T-helper 1 cell (primary cell): ENCODE measurements at regions not wholly inside any gene's neighbourhood (a gene's known extent, or its start where the extent isn't known, plus 50 kb on each side); places are given as distances from the start of the nearest gene placed in this dataset.
"Not testable (repeated sequence)": the region's sequence is repeated elsewhere in the genome, so short reads cannot be mapped to it uniquely, and the experiment has no call there.

Experiments
- DNase-seq, 5 donors: peaks; one replicate each; pipeline ENCODE4 v3.0.0-alpha.2; 2012 to 2020

DNA sequence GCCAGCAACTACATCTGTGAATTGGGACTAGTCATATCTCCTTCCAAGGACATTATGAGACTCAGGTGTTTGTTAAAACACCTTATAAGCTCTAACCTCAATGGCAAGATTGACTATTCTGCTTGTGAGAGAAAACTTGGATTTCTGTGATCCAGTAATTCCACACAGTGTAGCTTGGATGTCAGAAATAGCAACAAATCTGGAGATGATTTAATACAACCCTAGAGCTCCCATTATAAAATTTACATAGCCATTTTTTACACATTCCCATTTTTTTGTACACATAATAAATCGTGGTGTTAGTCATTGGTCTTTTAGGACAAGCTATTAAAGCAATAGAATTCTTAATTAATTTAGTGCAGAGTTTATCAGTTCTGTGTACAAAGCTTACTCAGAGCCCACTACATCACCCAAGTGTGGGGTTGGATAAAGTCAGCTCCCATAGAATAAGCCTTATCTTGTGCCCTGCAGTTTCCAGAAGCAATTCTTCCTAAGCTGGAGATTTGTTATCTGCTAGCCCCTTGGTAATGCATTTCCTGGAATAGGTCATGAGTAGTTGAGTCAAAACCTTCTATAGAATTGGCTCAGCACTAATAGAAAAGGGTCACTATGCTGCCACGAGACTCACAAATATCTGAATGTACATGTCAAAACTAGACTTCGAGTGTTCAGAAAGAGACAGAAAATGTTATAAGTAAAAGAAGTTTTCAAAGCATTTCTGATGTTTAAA is 434.0 kb upstream of the RUNX1 start:
- peak in 1 of 5 donors; percentile 51 for DNase-seq

DNA sequence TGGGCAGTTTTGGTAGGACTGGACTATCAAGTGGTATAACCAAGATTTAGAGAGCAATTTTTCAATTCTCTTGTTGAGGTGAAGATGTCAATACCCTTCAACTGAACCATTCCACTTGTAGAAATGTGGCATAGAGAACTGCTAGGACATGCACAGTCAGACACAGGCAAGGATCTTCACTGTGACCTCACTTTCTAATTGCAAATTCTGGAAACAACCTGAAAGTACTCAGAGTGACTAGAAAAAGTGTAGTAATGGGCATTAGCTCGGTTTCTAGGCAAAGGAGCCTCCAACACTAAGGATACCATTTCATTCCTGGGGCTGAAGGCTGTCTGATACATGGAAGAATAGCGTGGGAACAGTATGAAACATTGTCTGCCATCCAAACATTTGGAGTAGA is 433.0 kb upstream of the RUNX1 start:
- DNase-seq = no peak

DNA sequence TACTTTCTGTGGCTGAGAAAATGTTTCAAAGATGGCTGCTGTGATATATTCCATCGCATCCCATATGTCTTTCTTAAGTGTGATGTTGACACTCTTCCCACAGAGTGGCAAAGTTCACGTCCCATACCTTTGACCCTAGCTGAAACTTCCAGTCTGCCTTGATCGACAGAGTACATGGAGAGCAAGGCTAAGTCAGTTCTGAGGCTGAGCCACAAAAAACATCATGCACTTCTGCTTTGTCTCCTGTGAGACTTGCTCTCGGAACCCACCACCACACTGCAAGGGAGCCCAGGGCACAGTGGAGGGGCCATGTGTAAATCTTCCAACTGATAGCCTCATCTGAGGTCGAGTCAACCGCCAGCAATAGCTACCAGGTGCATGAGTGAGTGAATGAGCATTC is 431.9 kb upstream of the RUNX1 start:
- no peak for DNase-seq

DNA sequence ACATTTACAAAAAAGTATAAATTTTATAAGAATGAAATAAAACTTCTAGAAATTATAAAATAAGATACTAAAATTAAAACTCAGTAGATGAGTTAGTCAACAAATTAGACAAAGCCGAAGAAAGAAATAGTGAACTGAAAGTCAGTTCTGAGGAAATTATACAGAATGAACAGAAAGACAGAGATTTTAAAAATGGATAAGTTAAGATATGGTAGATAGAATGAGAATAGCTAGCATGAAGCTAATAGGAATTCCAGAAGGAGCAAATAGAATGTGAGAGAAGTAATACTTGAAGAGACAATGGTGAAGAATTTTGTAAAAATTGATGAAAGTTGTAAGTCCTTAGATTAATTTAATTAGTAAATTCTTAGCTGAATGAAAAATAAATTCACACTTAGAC is 430.4 kb upstream of the RUNX1 start:
- no peak for DNase-seq

DNA sequence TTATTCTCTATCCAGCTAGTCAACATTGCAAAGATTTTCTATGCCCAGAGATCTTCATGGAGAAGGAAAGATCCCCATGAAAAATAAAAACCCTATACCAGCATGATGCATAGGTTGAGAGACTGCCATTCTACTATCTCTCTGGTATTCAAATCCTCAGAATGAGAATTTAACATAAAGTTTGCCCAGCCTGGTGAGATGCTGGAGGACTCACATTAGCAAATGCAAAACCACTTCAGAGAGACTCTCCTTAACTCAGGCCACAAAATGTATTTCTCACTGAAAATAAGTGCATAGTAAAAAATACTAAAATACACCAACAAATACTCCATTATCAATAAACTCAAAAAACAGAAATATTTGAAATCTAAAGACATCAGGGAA is 430.0 kb upstream of the RUNX1 start:
- no peak for DNase-seq

DNA sequence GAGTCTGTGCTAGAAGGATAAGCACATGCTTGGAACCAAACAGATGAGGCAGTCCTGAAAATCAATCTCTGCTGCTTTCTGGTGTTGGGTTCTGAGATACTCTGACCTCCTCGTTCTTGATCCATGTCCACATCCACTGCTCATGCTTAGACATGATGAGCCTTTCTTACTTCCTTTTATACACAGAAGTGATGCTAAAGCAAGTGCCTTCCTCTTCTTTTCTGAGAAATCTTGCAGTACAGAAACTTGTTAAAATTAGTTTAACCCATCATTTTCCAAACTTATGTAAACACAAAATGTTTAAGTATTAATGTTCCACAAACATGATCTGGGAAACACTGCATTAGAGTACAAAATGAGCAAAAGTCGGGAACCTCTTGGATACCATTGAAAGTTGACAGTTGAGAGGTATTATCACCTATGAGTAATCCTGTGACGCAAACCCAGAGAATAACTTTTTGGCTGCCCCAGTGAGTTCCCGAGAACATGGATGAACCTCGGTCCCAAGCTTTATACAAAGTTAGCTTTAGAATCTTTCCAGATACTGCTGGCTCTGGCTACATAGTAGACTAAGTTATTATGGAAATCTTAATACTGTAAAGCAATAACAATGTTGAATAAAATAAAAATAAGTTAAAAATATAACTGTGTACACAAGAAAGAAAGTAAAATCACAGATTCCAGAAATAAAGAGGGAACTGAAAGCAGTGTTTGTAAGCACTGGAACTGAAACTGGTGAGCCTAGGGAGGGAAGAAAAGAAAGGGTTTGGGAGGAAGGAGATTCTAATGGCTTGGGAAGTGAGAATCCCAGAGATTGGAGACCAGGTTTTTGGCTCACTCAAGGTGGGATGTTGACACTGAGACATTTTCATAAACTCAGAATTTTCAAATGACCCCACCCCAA is 429.3 kb upstream of the RUNX1 start:
- DNase-seq = no peak

DNA sequence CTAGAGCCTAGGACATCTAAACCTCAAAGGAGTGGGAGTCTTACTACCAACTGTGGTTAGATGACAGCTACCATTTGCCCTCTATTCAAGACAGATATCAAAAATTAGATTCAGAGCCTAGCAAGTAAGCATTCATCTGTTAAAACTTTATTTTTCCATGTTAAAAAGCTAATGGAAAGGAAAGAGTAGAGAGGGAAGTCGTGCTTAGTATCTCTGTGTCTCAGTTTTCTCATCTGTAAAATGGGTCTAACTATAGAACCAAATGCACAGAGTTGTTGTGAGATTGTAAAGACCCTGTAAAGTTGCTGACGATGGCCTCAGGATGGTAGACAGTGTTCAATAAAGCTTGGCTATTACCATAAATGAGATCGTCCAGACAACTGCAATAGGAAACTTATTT is 428.5 kb upstream of the RUNX1 start:
- no peak for DNase-seq

DNA sequence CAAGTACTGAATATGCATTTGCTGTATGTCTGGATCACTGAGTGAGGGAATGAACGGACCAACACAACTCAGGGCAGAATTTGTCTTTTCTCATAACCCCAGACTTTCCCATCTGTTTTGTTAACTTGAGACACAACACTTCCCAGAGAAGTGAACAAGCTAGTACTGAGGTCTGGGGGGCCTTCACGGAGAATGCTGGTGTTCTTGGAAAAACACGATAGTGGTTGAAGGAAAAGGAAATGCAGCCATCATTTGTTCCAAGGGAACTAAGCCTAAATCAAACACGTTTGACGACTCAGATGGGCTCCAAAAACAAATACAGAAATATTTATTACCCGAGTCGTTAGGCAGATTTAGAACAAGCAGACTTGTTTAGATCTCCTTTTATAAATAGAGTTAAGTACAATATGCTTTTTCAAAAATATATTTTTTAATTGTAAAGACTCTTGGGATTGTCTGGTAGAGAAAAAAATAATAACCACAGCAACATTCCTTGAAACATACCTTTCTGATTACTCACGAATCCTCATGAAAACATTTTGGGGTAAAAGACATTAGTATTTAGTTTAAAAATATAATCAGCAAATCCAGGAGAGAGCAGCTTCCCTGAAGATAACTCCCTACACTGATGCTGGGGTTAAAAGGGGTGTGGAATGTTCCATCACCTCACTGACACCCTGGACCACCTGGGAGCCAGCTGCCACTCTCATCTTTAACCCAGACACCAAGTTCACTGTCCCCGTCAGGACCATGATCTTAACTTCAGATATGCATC is 427.7 kb upstream of the RUNX1 start:
- no peak for DNase-seq

DNA sequence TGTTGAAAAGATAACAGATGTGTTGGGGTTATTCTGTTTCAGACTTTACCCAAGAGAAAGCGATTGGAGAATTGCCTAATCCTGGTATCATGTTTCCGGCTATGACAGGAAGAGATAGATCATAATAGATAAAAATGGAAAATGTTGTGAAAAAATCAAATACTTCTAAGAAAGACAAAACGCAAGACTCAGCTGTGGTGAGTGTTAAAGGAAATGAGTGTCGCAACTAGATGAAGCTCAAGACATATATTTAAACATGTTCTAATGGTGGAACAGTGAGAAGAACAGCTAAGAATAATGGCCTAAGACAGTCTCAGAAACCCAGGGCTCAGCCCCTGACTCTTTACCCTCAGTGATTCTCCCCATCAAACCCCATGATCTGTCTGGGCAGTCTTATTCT is 426.7 kb upstream of the RUNX1 start:
- peak in 1 of 5 donors; percentile 71 for DNase-seq

DNA sequence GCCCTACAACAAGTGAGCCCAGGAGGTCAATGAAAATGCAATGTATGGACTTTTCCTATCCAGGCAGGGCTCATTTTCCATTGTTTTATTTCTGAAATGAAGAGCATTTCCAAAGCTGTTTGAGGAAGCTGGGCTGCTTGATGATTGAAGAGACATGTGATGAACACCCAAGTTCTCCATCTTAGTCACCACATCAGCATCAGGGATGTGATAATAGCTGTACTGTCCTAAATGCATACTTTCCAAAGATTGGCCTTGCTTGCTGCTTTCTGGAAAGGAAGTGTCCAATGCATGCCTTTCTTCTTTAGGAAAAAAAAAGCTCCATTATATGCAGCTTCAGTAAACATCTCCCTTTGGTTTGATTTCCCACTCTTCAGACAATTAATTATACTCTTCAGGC is 425.9 kb upstream of the RUNX1 start:
- no peak for DNase-seq

DNA sequence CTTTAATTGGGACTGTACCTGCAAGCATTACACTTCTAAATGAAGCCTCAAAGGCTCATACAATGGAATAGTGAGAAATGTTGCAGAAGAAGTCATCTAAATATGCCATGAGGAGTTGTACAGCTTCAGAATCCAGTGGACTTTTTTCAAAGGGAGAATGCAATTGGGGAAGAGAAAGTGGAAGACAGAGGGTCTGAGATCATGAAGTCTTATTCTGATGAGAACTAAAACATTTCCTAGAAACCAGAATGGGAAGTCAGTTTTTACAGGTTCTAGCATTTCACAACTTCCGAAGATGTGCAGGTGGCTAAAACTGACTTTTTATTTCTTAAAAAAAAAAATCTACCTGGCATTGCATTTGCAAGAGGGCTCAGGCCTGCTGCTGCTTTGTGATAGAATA is 424.4 kb upstream of the RUNX1 start:
- no peak for DNase-seq

DNA sequence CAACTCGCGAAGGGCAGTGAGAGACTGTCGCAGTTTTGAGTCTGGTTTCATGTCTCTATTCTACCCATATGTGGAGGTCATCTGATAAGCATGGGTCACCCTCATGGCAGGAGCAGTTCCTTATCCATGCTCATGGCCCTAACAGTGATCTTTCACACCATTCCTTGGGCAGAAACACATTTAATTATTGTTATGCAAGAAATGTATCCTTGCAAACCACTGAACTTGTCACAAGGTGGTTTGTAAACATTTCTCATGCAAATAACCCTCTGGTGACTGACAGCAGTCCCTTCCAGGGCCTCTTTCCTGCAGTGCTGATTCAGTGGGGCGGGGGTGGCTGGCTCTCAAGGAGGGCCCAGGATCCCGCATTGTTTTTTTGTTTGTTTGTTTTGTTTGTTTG is 421.4 kb upstream of the RUNX1 start:
- DNase-seq = no peak

DNA sequence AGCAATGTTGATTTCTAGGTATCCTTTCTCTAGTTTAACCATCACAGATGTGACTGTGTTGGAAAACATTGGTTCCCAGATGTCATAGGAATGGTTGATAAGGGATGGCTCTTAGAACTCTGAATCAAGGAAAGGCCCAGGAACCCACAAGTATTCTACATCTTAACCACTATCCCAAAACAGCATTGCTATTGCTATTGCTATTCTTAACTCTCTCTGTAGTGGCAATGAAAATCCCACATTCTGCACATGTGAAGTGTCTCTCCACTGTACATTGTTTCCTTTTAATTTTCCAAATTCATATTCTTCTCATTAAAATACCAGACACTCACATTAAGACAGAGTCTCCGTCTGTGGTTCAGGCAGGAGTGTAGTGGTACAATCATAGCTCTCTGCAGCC is 420.4 kb upstream of the RUNX1 start:
- DNase-seq = no peak

DNA sequence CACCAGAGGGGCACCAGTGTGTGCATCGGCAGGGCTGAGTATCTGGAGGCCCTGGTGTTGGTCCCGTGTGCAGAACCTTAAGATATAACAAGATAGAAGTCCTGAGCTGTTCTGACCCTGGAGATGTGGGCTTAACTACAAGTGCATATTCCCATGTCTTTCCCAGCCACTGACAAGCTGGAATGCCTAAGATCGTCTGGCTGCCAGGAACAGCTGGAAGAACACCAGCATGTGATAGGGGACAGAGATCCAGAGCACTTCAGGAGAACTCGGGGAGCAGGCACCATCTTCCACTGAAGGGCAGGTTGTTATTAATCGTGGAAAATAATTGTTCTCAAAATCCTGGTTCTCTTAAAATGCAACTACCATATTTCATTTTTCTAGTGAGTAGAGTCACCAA is 419.9 kb upstream of the RUNX1 start:
- no peak for DNase-seq

DNA sequence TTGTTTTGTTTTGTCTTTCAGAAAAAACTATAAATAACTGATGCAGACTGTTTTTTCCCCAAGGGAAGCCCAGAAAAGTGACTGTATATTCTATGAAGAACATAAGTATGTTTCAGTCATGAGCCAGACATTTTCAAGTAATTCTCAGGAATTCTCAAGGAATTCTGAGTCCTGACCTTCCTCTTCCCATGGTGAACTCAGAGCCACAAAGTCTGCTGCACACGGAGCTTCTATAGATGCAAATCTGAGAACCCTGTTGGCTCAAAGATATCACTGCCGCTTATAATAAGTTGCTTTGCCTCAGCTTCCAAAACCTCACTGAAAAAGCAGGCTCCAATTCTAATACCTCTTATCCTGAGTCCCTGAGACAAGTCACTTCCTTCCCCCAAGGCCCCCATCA is 418.5 kb upstream of the RUNX1 start:
- no peak for DNase-seq

DNA sequence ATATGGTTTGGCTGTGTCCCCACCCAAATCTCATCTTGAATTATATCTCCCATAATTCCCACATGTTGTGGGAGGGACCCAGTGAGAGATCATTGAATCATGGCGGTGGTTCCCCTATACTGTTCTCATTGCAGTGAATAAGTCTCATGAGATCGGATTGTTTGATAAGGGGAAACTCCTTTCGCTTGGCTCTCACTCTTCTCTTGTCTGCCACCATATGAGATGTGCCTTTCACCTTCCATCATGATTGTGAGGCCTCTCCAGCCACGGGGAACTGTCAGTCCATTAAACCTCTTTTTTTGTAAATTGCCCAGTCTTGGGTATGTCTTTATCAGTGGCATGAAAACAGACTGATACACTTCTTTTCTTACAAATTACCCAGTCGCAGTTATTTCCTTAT is 417.6 kb upstream of the RUNX1 start:
- DNase-seq = not testable (repeated sequence)

DNA sequence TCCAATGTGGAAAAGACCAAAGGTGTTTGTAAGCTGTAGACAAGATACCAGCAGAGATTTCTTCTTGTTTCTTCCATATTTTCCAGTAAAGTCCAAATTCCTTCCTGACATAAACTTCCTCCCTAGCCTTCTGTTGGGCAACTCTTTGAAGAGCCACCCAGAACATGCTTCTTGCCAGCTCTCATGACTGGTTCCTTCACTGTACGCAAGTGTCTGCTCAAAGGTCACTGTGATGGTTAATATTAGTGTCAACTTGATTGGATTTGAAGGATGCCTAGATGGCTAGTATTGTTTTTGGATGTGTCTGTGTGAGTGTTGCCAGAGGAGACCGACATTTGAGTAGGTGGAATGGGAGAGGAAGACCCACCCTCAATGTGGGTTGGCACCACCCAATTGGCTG is 416.6 kb upstream of the RUNX1 start:
- DNase-seq = no peak

DNA sequence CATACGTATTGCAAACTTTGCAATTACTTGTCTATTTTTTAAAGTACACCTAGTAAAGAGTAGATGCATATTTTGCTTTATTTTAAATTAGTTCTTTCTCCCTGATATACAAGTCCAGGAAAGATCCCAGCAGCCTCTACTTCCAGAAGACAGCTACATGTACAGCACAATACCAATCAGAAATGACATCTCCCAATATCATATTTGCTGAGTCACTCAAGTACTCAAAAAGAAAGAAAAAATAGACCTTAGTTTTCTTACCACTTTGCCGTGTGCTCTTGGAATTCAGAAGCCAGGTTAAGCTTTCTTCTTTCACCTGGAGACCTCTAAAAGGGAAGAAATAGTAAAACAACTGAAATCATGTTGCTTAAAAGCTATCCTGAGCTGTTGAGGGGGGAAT is 412.6 kb upstream of the RUNX1 start:
- no peak for DNase-seq

DNA sequence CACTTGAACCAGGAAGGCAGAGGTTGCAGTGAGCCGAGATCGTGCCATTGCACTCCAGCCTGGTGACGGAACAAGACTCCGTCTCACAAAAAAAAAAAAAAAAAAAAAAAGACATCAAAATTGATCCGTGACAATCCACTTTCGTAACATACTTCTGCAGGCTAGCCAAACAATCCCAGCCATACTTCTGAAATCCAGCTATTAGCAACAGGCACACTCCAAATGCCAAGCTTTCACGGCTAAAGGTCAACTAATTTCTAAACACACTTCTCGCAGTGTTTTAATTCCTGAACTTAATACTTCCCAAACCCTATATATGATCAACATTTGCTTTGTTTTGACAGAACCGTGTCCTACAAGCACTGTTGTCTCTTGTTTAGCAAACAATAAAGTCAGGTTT is 411.3 kb upstream of the RUNX1 start:
- DNase-seq = no peak

DNA sequence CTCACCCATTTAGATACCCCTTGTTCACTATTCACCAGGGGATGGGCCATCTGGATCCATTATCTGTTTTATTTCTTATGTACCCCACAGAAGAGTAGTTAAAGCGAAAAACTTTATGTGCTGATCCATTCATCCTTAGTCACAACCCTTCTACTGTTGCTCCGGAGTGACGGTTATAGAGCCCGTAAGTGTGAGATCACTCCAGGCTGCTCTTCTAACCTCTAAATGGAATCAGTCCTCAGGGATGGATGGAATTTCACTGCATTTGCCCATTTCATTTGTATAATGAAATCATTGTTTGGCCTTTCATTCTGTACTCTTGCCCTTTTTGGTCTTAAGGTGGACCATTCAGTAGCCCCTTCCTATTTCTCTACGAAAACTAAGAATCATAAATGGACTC is 409.3 kb upstream of the RUNX1 start:
- DNase-seq = no peak

DNA sequence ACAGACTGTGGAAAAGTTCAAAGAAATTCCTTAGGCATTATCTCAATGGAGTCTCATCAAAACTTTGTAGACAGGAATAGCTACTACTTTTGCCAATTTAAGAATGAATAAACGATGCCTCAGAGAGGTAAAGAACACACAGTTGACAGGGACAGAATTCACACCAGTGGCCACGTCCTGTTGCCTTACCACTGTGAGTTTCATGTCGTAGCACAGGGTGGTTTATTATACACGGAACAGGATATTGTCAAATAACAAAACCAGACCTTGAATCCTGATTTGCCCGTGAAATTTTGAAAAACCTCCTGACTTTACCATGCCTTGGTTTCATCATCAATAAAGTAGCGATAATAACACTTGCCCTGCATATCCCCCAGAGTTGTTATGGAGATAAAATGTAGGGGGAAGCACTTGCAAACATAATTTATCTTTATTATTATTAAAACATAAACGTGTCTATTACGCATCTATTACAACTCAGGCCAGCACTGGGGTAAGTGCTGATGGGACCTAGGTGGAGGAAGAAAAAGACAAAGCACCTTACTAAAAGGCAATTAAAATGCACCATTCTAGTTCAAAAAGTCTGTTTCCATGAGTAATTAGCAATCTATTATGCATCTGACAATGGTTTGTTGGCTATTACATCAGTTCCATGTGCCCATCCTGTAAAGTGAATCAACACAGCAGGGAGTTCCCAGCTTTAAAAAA is 408.1 kb upstream of the RUNX1 start:
- peak in 1 of 5 donors; percentile 57 for DNase-seq

DNA sequence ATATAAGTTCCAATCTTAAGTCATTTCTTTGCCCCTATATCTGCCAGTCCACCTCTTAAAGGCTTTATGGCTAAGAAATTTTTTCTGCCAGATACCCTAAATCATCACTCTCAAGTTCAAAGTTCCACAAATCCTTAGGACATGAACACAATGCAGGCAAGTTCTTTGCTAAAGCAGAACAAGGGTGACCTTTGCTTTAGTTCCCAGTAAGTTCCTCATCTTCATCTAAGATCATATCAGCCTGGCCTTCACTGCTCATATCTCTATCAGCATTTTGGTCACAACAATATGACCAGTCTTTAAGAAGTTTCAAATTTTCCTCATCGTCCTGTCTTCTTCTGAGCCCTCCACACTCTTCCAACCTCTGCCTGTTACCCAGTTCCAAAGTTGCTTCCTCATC is 402.2 kb upstream of the RUNX1 start:
- no peak for DNase-seq

DNA sequence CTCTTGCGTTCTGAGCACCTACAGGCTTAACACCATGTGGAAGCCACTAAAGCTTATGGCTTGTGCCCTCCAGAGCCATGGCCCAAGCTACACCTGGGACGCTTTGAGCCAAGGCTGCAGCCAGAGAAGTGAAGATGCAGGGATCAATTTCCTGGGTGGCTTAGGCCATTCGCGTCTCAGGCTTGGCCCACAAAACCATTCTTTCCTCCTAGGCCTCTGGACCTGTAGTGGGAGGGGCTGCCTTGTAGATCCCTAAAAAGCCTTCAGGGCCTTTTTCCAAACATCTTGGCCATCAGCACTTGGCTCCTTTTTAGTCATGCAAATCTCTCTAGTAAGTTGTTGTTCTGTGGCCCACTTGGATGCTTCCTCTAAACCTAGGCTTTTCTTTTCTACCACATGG is 401.7 kb upstream of the RUNX1 start:
- DNase-seq = no peak
